DND-41 (cell line): ENCODE measurements at regions not wholly inside any gene's neighbourhood (a gene's known extent, or its start where the extent isn't known, plus 50 kb on each side); places are given as distances from the start of the nearest gene placed in this dataset.

Experiments
- ATAC-seq: fragments of 200-7000 bp; cut with Tn5 transposase; 3 replicates; pipeline ENCODE4 v1.9.1; 2021; ENCODE audit warnings: low read depth; ENCODE audit not compliant: insufficient read depth
- DNase-seq: peaks from one replicate; pipeline ENCODE4 v3.0.0-alpha.2; 2020
- H2AFZ ChIP-seq: 2 replicates; pipeline ENCODE4 v1.6.0; 2012; ENCODE audit warnings: low read depth, low read length
- H3K27ac ChIP-seq: 2 replicates; pipeline ENCODE4 v1.5.1; 2012; ENCODE audit warnings: low read length, inconsistent platforms
- H3K27me3 ChIP-seq: fragments of 200-600 bp; sonication (generic); 2 replicates; pipeline ENCODE4 v1.6.0; 2012; ENCODE audit warnings: low read length, mild to moderate bottlenecking, inconsistent platforms; ENCODE audit not compliant: insufficient read depth, poor library complexity
- H3K36me3 ChIP-seq: 2 replicates; pipeline ENCODE4 v1.5.1; 2012; ENCODE audit warnings: low read length, inconsistent platforms; ENCODE audit not compliant: insufficient read depth
- H3K4me1 ChIP-seq: 2 replicates; pipeline ENCODE4 v1.5.1; 2012; ENCODE audit warnings: mild to moderate bottlenecking, low read length; ENCODE audit not compliant: insufficient read depth
- H3K4me2 ChIP-seq: 2 replicates; pipeline ENCODE4 v1.6.0; 2012; ENCODE audit warnings: mild to moderate bottlenecking, moderate library complexity, low read length, inconsistent platforms; ENCODE audit not compliant: insufficient read depth
- H3K4me3 ChIP-seq, 2 experiments: fragments of 200-600 bp in 1 of 2; shearing (Covaris generic) in 1 of 2; 2 replicates each; pipeline ENCODE4 v1.5.1; 2012 to 2016; ENCODE audit warnings: inconsistent platforms in 2 of 2, low read length in 2 of 2, mild to moderate bottlenecking in 2 of 2, low read depth in 1 of 2, moderate library complexity in 1 of 2
- H3K79me2 ChIP-seq: 2 replicates; pipeline ENCODE4 v1.6.0; 2012; ENCODE audit warnings: low read length, inconsistent platforms; ENCODE audit not compliant: insufficient read depth
- H3K9ac ChIP-seq: 2 replicates; pipeline ENCODE4 v1.6.0; 2012; ENCODE audit warnings: low read depth, mild to moderate bottlenecking, inconsistent platforms, low read length, moderate library complexity
- H3K9me3 ChIP-seq: 2 replicates; pipeline ENCODE4 v1.5.1; 2012; ENCODE audit warnings: low read length, moderate library complexity, mild to moderate bottlenecking, inconsistent platforms; ENCODE audit not compliant: insufficient read depth, severe bottlenecking
- H4K20me1 ChIP-seq: 2 replicates; pipeline ENCODE4 v1.6.0; 2012; ENCODE audit warnings: low read length; ENCODE audit not compliant: insufficient read depth
- CTCF ChIP-seq: IDR thresholded peaks from 2 replicates; pipeline ENCODE4 v1.5.1; 2012; ENCODE audit warnings: borderline replicate concordance, low read length, moderate library complexity, mild to moderate bottlenecking; ENCODE audit not compliant: poor library complexity, severe bottlenecking; ENCODE audit errors: extremely low read depth
- EZH2 ChIP-seq: IDR thresholded peaks from 3 replicates; pipeline ENCODE4 v1.6.1; 2012; ENCODE audit warnings: borderline replicate concordance, low read depth, mild to moderate bottlenecking, moderate library complexity, low read length, inconsistent platforms; ENCODE audit not compliant: severe bottlenecking

- Histone ChIP-seq H3K4me1 (no peaks in the 10 kb centered on the region), H3K27me3 (no peaks in the 10 kb centered on the region), H3K4me3 (no peak overlapping the region), H3K79me2 (no peaks in the 10 kb centered on the region), H3K27ac (no peak overlapping the region), H3K9ac (no peak overlapping the region), H4K20me1 (no peaks in the 10 kb centered on the region), H2AFZ (no peak overlapping the region), H3K36me3 (no peaks in the 10 kb centered on the region), H3K9me3 (no peaks in the 10 kb centered on the region), H3K4me2 (no peak overlapping the region)
- no peak for DNase-seq
- no peak for ATAC-seq
- TF ChIP-seq EZH2: no peak
- TF ChIP-seq CTCF: no peak
These were observed 669.8 kb downstream of the ZEB2 start for GRCh38 chr2:143850084-143850483.

DNA sequence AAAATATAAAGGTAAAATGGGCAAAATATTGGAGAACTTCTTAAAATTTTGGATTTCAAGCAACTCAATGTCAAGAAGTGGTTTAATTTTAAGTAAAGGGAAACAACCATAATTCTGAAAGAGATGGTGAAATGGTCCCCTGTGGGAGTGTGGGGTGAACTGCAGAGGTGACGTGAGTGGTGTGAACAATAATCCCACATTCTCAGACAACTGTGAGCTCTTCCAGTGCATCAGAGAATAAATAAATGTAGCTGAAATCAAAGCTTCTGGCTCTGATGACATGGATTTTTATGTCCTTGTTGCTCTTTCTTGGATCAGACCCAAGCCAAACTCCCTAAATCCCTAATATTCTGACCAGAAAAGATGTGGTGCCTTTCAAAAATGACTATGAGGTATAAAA is 672.7 kb downstream of the ZEB2 start:
- H3K9me3 ChIP-seq: no peaks in the 10 kb centered on the region
- H4K20me1 ChIP-seq: no peaks in the 10 kb centered on the region
- H3K4me1 ChIP-seq: no peaks in the 10 kb centered on the region
- DNase-seq (no peak), ATAC-seq (no peak)
- no peak overlapping the region for H3K4me2 ChIP-seq
- no peaks in the 10 kb centered on the region for H3K79me2 ChIP-seq
- H3K9ac ChIP-seq: no peak overlapping the region
- no peaks in the 10 kb centered on the region for H3K36me3 ChIP-seq
- H2AFZ ChIP-seq: no peak overlapping the region
- TF ChIP-seq EZH2 (no peak), CTCF (no peak)
- H3K27me3 ChIP-seq: no peaks in the 10 kb centered on the region
- no peak overlapping the region for H3K27ac ChIP-seq
- H3K4me3 ChIP-seq: no peak overlapping the region

DNA sequence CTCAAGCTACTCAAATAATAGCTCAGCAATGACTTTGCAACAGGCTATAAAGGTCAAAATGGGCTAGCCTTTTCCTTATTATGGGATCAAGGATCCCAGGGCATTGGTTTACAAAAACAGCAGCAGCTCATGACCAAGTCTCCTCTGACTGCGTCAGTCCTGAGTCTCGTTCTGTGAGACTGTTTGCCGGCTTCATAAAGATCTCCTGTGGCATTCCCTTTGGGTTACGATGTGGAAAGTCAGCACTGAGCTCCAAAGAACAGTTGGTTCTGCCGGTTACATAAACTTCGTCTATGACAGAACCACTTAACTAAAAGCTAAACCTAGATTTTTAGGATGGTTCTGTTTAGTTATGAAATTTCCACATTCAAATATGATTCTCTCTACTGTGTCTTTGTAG is 674.9 kb downstream of the ZEB2 start:
- Histone ChIP-seq H3K27ac (no peak overlapping the region), H3K4me3 (no peak overlapping the region), H3K9me3 (no peaks in the 10 kb centered on the region), H3K36me3 (no peaks in the 10 kb centered on the region), H3K4me1 (no peaks in the 10 kb centered on the region), H3K79me2 (no peaks in the 10 kb centered on the region), H2AFZ (no peak overlapping the region), H3K4me2 (no peak overlapping the region), H3K27me3 (no peaks in the 10 kb centered on the region), H4K20me1 (no peaks in the 10 kb centered on the region), H3K9ac (no peak overlapping the region)
- TF ChIP-seq CTCF: no peak
- no peak for TF ChIP-seq EZH2
- no peak for DNase-seq
- no peak for ATAC-seq

DNA sequence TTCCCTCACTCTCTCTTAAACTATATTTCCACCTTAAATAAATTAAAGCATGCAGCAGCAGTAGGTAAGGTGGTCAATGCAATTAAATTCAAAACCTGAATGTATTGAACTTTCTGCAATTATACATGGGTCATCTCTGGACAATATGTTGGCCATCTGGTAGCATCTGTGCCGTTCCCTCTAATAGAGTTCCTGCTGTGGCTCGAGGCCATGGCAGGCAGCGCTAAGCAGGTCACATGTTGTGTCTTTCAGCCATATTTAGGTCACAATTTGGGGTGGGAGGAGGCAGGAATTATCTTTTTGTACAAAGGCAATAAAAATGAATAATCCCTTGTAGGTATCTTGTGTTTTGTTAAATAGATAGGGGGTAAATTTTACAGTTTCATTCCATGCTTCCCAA is 676.2 kb downstream of the ZEB2 start:
- Histone ChIP-seq H3K4me2 (no peak overlapping the region), H3K27me3 (no peaks in the 10 kb centered on the region), H3K36me3 (no peaks in the 10 kb centered on the region), H3K27ac (no peak overlapping the region), H3K9me3 (no peaks in the 10 kb centered on the region), H4K20me1 (no peaks in the 10 kb centered on the region), H3K79me2 (no peaks in the 10 kb centered on the region), H3K4me1 (no peaks in the 10 kb centered on the region), H3K4me3 (no peak overlapping the region), H2AFZ (no peak overlapping the region), H3K9ac (no peak overlapping the region)
- no peak for TF ChIP-seq CTCF
- no peak for TF ChIP-seq EZH2
- DNase-seq: no peak
- no peak for ATAC-seq
